Retina (tissue), 1 donor: ENCODE measurements at regions not wholly inside any gene's neighbourhood (a gene's known extent, or its start where the extent isn't known, plus 50 kb on each side); places are given as distances from the start of the nearest gene placed in this dataset.
"Not testable (repeated sequence)": the region's sequence is repeated elsewhere in the genome, so short reads cannot be mapped to it uniquely, and the experiment has no call there.

Experiments used
- DNase-seq: peaks from one replicate; pipeline ENCODE4 v3.0.0-alpha.2; 2016

DNA sequence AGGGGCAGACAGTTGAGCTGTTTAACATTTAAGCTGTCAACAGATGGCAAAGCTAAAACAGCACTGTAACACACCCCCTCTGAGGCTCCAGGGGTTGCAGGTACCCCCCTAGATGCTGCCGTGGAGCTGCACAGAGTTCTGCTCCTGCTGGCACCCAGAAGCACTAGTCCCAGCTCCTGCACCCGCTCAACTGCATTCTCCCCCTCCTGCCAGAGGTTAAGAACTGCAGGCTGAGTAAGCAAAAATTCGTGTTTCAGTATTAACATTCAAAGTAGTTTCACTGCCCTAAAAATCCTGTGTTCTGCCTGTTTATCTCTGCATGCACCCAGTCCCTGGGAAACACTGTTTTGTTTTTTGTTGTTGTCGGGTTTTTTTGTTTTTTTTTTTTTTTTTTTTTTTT, 790.8 kb upstream of the KCND2 start:
- no peak for DNase-seq

DNA sequence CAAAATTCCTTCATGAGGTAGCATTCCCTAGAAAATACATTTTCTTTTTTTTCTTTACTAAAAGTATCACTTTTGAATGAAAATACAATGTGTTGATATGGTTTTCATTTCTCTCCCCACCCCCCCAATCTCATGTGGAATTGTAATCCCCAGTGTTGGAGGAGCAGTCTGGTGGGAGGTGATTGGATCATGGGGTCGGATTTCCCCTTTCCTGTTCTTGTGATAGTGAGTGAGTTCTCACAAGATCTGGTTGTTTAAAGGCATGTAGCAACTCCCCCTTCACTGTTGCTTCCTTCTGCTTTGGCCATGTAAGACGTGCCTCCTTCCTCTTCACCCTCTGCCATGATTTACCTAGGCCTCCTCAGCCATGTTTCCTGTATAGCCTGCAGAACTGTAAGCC, 790.3 kb upstream of the KCND2 start:
- no peak for DNase-seq

DNA sequence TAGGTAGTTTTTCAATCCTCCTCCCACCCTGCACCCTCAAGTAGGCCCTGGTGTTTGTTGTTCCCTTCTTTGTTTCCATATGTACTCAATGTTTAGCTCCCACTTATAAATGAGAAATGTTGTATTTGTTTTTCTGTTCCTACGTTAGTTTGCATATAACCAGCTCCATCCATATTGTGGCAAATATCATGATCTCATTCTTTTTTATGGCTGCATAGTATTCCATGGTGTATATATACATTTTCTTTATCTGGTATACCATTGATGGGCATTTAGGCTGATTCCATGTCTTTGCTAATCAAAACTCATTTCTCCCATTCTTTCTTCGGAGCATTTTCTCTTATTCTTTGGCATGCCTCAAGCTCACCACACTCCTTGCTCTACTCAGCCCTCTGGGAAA, 789.6 kb upstream of the KCND2 start:
- no peak for DNase-seq

DNA sequence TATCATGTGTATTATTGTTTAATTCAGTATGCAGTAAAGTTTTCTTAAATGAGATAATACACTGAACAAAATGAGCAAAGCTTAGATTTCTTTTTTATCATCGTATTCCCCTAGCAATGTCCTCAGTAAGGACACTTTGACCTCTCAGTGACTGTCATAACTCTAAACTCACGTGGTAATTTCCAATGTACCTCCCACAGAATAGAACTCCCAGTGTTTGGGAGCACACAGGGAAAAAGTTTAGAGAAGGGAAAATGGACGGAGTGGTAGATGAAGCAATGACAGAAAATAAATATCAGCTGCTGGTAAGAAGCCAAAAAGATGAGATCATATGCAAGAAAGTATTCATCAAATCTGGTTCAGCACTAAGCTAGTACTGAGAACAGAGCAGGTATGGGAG, 758.6 kb upstream of the KCND2 start:
- no peak for DNase-seq

DNA sequence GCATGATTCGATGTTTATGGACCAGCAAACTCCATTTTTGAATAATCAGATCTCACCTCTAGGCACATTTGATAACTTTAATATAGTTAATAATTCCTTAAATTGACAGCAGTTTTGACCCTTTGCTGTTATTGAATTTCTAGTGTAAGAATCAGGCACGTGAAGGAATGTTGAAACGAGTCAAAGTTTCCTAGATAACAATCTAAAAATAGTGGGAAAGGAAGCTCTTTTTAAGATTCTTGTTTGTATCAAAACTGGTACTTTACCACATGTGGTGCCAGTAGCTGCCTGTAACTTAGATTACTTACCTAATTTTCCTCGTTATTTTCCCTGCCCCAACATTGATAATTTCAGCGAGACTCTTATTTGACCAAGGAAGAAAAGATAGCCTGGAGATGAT, 757.8 kb upstream of the KCND2 start:
- DNase-seq: no peak

DNA sequence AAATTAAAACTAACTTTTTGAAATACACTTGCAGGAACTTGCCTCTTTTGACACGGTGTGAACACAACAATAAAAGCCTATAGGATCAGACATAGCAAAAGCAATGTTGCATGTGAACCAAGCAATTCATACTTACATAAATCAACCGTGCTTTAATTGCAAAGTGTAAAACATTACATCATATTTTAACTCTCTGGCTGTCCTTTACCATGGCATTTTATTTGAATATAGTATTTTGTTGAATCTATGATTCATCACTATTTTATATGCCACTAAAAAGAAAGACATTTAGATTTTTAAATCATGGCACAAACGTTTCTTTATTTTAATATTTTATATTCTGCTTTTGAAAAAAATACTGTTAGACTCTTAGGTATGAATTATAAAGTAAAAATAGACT, 757.0 kb upstream of the KCND2 start:
- DNase-seq: no peak

DNA sequence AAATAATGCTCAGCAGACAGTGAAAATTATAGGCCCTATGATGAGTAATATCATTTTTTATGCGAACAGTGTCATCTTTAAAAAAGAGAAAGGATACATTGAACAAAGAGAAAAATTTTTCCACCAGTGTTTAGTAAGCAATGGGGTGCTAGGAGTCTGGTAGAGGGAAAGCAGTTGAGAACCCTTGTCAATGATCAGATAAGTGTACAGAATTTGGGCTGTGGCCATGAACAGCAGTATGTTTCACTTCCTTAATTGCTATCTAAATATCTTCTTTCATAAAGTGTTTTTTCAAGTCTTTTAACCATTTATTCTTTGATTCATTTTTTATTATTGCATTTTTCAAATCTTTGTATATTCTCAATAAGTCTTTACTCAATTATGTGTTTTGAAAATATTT, 750.7 kb upstream of the KCND2 start:
- no peak for DNase-seq

DNA sequence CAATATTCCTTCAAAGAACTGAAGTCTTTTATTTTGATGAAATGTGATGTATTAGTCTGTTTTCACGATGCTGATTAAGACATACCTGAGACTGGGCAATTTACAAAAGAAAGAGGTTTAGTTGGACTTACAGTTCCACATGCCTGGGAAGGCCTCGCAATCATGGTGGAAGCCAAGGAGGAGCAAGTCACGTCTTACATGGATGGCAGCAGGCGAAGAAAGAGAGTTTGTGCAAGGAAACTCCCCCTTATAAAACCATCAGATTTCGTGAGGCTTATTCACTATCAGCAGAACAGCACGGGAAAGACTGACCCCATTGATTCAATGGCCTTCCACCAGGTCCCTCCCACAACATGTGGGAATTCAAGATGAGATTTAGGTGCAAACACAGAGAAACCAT, 750.3 kb upstream of the KCND2 start:
- DNase-seq: no peak

DNA sequence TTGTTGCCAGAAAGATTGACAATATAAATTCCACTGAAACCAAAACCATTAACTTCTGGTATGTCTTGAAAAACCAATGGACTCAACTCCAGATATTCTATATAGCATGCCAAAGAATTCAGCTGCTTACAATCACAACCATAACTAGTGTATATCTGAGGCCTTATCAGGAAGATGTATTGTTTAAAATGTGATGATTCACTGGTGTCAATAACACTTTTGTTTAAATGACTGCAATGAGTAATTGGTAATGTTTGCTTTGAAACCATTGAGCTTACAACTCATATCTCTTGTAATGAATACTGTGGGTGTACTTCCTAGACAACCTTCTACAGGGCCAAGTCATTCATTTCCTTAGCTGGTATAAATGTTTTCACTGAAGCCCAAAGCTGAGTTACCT, 727.9 kb upstream of the KCND2 start:
- DNase-seq: no peak

DNA sequence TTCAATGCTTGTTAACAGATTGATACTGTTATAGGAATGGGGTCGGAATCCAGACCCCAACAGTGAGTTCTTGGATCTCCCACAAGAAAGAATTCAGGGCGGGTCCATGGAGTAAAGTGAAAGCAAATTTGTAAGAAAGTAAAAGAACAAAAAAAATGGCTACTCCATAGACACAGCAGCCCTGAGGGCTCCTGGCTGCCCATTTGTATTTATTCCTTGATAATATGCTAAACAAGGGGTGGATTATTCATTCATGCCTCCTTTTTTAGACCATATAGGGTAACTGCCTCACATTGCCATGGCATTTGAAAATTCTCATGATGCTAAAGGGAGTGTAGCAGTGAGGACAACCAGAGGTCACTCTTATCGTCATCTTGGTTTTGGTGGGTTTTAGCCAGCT, 717.2 kb upstream of the KCND2 start:
- no peak for DNase-seq

DNA sequence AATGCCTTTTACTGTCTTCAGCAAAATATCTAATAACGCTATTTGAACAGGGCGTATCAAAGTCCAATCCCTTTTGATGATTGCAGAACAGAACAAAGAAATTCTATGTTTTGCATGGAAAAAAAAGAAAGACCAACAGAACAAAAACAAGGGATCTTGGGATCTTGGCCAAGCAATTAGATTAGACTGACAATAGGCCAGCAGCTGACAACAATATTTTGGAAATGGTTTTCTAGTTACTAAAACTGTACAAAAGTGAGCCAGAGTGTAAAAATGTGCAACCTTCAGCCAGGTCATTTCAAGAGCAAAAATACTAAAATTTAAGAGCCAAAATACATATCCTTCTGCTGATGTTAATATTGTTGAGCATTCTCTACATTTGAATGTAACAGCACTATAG, 716.5 kb upstream of the KCND2 start:
- DNase-seq: no peak

DNA sequence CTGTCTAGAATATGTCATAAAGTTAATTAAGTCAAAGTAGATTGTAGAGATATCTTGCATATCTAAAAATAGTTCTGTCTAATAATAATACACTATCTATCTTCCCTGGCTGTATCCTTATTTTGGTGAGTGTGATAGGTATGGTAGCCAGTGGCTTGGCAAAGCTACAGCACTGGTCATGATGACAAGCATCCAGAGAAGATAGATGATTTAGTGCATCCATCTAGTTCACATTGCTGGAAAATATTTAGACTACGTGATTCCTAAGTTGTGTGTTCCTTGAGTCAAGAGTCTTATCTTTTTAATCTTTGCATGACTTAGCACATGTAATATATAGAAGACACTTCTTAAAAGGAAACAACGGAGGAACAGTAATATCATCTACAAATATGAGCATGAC, 711.2 kb upstream of the KCND2 start:
- no peak for DNase-seq

DNA sequence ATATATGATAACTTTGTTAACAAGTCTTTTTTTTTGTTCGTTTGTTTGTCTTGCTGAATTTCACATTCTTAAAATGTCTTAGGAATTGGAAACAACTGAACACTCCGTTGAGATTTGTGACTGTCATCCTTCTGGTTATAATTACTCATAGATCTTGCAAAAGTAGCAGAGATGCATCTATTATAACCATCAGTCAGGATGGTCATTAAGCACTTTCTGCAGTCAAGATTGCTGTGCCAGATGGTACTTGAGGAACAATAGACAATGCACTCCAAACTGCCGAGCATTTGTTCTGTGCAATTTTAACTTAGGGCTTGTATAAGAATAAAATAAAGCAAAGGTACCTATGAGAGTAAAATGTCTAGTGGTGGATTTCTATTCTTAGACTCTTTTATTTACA, 710.1 kb upstream of the KCND2 start:
- peak; percentile 22 for DNase-seq

DNA sequence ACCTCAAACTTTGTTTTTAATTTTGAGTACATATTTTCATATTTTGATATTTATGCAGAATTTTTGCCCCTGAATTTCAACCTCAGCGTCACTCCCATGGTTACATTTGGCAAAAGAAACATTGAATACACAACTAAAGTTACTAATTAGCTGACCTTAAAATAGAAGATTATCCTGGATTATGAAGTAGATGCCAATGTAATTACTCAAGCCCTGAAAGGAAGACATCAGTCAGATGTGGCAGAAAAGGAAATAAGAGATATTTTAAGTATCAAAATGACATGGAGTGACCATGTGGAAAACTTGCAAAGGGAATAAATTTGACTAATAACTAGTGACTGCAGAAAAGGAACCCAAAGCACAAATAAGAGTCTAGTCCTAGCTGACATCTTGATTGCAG, 701.3 kb upstream of the KCND2 start:
- DNase-seq: no peak

DNA sequence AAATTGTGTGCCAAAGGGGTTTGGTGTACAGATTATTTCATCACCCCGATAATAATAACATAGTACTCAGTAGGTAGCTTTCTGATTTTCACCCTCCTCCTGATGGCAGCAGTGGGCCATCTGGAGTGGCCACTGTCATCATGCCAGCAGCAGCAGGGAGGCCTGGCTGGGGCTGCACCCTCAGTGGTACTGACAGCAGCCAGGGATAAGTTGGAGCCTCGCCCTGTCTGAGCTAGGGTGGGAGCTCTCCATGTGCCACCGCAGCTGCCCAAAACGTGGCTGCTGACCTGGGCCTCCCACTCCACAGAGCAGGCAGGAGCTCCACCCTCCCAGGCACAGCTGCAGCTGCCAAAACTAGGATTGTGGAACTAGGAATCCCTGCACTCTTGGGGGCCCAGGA, 700.8 kb upstream of the KCND2 start:
- no peak for DNase-seq

DNA sequence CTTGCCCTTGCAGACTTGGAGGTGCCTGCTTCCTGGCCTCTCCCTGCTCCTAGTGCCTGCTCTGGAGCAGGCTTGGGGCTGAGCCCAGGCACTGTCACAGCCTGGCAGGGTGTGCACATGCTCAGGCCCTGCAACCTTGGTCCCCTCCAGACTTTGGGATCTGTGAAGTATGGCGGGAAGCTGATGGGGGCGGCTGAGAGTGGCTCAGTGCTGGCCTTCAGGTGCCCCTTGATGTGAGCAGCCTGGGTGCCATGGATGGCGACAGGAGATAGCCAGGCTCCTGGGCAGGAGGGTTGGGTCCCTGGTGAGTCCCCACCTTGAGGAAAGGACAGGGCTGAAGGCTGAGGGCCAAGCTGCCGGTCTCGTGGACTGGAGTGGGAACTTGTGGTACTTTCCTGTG, 700.4 kb upstream of the KCND2 start:
- no peak for DNase-seq

DNA sequence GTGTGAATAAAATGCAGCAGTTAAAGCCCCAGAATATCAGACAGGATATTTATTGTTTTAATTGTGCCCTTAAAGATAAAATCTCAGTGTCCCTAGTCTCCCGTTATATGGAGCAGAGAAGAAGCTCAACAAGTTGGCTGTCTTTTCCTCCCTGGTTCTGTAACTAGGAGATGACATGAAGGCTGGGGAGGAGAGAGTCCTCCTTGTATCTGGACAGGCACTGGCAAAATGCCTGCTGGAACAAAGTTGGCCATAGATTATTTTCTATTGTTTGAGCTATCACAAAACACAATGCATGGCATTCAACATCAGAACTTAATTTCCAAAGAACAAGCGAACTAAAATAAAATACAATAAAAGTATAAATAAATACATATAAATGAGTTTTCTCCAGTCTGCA, 694.9 kb upstream of the KCND2 start:
- no peak for DNase-seq

DNA sequence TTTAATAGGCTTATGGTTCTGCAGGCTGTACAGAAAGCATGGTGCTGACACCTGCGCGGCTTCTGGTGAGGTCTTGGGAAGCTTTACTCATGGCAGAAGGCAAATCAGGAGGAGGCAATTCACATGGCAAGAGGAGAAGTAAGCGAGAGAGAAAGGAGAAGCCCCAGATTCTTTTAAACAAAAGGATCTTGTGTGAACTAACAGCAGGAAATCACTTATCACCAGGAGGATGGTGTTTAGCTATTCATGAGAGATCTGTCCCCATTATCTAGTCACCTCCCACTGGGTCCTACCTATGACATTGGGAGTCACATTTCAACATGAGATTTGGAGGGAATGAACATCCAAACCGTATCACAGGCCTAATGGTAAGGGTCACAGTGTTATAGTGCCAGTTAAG, 678.0 kb upstream of the KCND2 start:
- DNase-seq: no peak

DNA sequence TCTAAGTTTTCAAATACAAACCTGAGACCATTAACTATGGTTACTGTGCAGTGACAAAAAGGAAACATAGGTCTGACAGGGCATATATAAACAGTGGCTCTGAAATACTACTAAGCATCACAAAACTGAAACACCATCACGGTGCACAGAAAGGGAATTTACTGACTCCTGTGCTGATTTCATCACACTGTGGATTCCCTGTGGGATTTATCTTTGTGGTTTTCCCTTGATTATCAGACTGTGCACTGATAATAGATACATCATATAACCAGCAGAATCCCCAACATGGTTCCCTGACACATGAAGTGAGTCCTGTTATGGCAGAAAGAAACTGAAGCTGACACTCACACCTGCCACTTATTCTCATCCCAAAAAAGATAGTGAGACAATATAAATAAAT, 676.3 kb upstream of the KCND2 start:
- DNase-seq: no peak

DNA sequence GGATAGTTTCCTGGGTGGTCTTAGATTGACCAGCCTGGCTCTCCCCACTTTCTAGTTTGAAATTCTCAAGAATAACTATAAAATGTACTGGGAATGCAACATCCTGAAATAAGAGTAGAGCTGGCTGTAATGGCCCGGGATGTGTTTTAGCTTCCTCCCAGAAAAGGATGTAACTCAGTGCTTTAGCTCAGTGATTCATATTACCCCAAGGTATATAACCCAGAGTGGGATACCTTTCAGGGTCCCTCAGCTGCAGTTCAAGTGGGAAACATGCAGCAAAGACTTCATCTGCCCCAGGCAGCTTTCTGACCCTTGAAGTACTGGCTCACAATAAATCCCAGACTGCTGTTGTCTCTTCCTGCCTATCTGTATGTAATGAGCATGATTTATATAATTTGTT, 666.7 kb upstream of the KCND2 start:
- DNase-seq: no peak

DNA sequence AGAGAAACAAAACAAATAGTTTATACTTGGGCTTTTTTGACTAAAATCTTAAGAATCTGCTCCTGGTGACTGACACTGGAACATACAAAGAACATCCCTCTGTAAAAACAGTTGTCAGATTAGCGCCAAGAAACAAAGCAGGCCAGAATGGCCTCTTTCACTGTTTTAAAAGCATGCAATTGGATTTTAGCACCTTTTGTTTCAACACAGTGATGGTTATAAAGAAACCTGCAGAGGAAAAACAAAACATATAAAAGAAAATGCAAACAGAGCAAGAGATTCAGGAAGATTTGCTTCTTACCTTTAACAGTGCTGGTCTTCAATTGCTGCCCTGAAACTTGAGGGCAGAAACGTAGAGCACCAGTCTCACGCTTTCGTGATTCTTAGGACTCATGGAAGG, 652.2 kb upstream of the KCND2 start:
- DNase-seq: no peak

DNA sequence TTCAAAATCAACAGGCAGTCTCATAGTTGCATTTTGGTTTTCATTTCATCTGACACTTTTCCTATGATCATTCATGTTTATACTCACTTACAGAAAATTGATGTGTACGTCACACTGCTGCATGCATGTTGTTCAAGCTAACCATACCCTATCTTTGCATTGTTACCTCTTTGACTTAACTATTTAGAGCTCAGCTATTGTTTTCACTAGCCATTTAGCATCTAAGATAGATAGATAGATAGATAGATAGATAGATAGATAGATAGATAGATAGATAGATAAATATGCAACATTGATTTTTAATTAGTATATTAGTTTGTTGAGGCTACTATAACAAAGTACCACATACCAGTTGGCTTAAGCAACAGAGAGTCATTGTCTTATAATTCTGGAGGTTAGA, 649.5 kb upstream of the KCND2 start:
- DNase-seq: no peak

DNA sequence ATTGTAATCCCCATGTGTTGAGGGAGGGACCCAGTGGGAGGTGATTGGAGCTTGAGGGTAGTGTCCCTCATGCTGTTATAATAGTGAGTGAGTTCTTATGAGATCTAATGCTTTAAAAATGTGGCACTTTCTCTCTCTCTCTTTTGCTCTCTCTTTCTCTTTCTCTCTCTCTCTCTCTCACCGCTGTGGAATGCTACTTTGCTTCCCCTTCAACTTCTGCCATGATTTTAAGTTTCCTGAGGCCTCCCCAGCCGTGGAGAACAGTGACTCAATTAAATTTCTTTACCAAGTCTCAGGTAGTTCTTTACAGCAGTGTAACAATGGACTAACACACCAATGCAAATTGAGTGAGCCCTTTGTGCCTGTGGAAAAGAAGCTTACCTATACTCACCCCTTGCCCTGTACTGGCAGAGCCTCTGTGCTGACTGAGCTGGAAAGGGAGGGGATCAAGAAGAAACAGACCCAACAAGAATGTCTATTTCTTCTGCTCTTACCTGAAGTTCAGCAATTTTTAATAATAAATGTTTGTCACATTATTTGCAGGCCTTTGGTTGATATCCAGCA, 642.5 kb upstream of the KCND2 start:
- DNase-seq: no peak

DNA sequence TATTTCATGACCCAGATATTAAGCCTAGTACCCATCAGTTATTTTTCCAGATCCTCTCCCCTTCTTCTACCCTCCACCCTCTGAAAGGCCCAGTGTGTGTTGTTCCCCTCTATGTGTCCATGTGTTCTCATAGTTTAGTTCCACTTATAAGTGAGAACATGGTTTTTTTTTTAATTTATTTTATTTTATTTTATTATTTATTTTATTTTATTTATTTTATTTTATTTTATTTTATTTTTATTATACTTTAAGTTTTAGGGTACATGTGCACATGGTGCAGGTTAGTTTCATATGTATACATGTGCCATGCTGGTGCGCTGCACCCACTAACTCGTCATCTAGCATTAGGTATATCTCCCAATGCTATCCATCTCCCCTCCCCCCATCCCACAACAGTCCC, 639.2 kb upstream of the KCND2 start:
- not testable (repeated sequence) for DNase-seq

DNA sequence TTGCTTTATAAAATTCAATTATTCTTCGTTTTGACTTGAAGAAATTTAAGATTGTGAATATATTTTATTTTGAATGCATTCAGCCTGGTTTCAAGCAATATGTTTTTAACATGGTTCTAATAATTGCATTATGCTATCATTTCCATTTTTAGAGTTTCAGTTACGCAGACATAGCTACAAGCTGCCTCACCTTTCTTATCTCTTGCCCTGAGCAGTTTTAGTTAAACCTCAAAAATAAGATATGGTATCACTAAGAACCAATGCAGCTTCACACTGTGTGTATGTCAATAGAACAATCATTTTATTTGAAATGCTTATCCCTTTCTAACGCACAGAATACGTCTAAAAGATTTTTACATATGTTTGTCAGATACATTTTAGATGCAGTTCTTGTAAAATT, 632.6 kb upstream of the KCND2 start:
- no peak for DNase-seq

DNA sequence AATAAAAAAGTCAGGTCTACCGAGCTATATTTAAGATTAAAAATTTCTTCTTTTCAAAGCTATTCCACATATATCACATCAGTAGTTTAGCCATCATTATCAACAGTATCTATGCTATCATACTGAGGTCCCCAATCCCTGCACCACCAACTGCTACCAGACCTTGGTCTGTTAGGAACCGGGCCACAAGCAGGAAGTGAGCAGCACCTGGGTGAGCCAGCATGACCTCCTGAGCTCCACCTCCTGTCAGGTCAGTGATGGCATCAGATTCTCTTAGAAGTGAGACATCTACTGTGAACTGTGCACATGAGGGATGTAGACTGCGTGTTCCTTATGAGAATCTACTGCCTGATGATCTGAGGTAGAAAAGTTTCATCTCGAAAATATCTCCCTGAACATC, 632.1 kb upstream of the KCND2 start:
- DNase-seq: no peak
